ENCODE measurements at regions not wholly inside any gene's neighbourhood (a gene's known extent, or its start where the extent isn't known, plus 50 kb on each side); places are given as distances from the start of the nearest gene placed in this dataset.

DNA sequence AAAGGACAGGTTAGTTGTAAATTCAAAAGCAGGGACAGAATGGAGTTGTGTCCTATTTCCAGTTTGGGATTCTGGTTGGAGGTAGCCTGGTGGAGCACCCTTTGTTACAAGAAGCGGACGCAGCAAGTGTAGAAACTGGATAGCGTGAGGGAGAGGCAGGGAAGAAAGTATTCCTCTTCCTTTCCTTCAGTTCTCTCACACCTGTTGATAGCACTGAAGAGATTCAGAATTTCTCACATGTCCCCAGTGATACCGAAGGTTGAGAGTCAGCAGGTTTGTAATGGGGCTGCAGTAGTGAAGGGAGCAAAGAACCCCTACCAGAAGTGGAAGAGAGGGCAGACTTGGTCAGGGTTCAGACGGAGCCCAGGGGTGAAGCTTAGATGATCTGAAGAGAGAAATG is 399.2 kb downstream of the SPRY2 start:
- Histone ChIP-seq H3K27me3 (ENCODE audit: low read length) (no peaks in the 10 kb centered on the region), H2AFZ (ENCODE audit: low read length) (no peak overlapping the region), H3K4me1 (ENCODE audit: low read length) (no peaks in the 10 kb centered on the region), H3K4me3 (ENCODE audit: low read length) (no peak overlapping the region), H3K9ac (ENCODE audit: low read length) (no peak overlapping the region), H3K9me3 (ENCODE audit: low read length) (no peaks in the 10 kb centered on the region; the same call in 1 of the 2 replicates), H3K27ac (ENCODE audit: low read length) (no peak overlapping the region), H3K4me2 (ENCODE audit: low read depth, low read length, poor library complexity, severe bottlenecking) (no peak overlapping the region), H3K79me2 (ENCODE audit: low read length) (no peaks in the 10 kb centered on the region), H3K9me2 (replicated peaks; ENCODE audit: insufficient read depth, low read length) (no peaks in the 10 kb centered on the region), H4K20me1 (ENCODE audit: insufficient read depth, low read depth, low read length) (no peaks in the 10 kb centered on the region), H3K36me3 (ENCODE audit: insufficient read depth, low read length) (no peaks in the 10 kb centered on the region)
- no peak for DNase-seq

DNA sequence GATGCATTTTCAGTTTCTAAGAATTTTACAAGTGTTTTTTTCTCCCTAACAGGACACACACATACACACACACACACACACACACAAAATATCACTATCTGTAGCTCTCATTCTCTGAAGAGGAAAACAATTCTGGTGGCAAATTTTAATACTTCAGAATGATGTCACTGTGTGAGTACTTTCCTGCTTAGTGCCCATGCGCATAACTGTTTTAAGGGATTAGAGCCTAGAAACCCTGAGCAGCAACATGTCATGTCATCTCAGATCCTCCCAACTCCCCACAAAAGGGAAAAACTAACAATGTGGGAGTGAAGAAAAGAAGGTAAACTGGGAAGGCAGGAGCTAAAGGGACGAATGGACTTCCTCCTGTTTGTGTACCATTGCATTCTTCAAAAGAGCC is 401.2 kb downstream of the SPRY2 start:
- Histone ChIP-seq H3K27ac (ENCODE audit: low read length) (no peak overlapping the region), H3K27me3 (ENCODE audit: low read length) (no peaks in the 10 kb centered on the region), H3K36me3 (ENCODE audit: insufficient read depth, low read length) (no peaks in the 10 kb centered on the region), H3K4me2 (ENCODE audit: low read depth, low read length, poor library complexity, severe bottlenecking) (no peak overlapping the region), H3K9ac (ENCODE audit: low read length) (no peak overlapping the region), H3K9me3 (ENCODE audit: low read length) (no peaks in the 10 kb centered on the region; the same call in 1 of the 2 replicates), H3K4me1 (ENCODE audit: low read length) (no peaks in the 10 kb centered on the region), H3K4me3 (ENCODE audit: low read length) (no peak overlapping the region), H3K79me2 (ENCODE audit: low read length) (no peaks in the 10 kb centered on the region), H2AFZ (ENCODE audit: low read length) (no peak overlapping the region), H3K9me2 (replicated peaks; ENCODE audit: insufficient read depth, low read length) (no peaks in the 10 kb centered on the region), H4K20me1 (ENCODE audit: insufficient read depth, low read depth, low read length) (no peaks in the 10 kb centered on the region)
- DNase-seq: no peak

DNA sequence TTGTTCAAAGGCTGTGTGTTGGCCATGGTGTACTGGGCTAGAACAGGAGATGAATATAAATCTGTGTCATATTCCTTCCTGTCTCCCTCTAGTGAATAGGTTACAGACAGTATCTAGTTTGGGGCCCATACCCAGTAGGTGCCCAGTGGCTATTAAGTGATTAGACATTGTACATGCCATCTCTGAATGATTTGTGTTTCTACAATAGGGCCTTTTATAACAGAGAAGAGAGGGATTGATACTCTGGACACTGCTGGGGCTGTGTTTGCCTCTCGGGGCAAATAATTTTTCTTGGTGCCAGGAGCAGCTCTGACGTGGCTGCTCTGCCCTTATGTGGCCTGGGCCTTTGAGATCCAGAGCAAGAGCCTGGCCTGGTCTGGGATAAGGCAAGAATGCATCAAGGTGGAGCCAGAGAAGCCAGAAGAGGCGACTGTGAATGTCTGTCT is 403.1 kb downstream of the SPRY2 start:
- Histone ChIP-seq H3K4me3 (ENCODE audit: low read length) (no peak overlapping the region), H4K20me1 (ENCODE audit: insufficient read depth, low read depth, low read length) (no peaks in the 10 kb centered on the region), H3K4me2 (ENCODE audit: low read depth, low read length, poor library complexity, severe bottlenecking) (no peak overlapping the region), H3K4me1 (ENCODE audit: low read length) (no peaks in the 10 kb centered on the region), H3K27ac (ENCODE audit: low read length) (no peak overlapping the region), H2AFZ (ENCODE audit: low read length) (no peak overlapping the region), H3K36me3 (ENCODE audit: insufficient read depth, low read length) (no peaks in the 10 kb centered on the region), H3K9ac (ENCODE audit: low read length) (no peak overlapping the region), H3K79me2 (ENCODE audit: low read length) (no peaks in the 10 kb centered on the region), H3K9me2 (replicated peaks; ENCODE audit: insufficient read depth, low read length) (no peaks in the 10 kb centered on the region), H3K27me3 (ENCODE audit: low read length) (no peaks in the 10 kb centered on the region), H3K9me3 (ENCODE audit: low read length) (no peaks in the 10 kb centered on the region)
- no peak for DNase-seq

- H3K4me2 ChIP-seq (ENCODE audit: low read depth, low read length, poor library complexity, severe bottlenecking): no peak overlapping the region
- DNase-seq: no peak
- H3K4me1 ChIP-seq (ENCODE audit: low read length): no peaks in the 10 kb centered on the region
- no peak overlapping the region for H3K27ac ChIP-seq (ENCODE audit: low read length)
- H2AFZ ChIP-seq (ENCODE audit: low read length): no peak overlapping the region
- H3K79me2 ChIP-seq (ENCODE audit: low read length): no peaks in the 10 kb centered on the region
- no peaks in the 10 kb centered on the region for H3K9me2 ChIP-seq (replicated peaks; ENCODE audit: insufficient read depth, low read length)
- no peaks in the 10 kb centered on the region for H3K9me3 ChIP-seq (ENCODE audit: low read length)
- no peak overlapping the region for H3K4me3 ChIP-seq (ENCODE audit: low read length)
- H4K20me1 ChIP-seq (ENCODE audit: insufficient read depth, low read depth, low read length): no peaks in the 10 kb centered on the region
- H3K36me3 ChIP-seq (ENCODE audit: insufficient read depth, low read length): no peaks in the 10 kb centered on the region
- H3K27me3 ChIP-seq (ENCODE audit: low read length): no peaks in the 10 kb centered on the region
- no peak overlapping the region for H3K9ac ChIP-seq (ENCODE audit: low read length)
Measured at GRCh38 chr13:79937311-79937710, 403.6 kb downstream of the SPRY2 start.

GRCh38 chr13:79936368-79937136 is 404.4 kb downstream of the SPRY2 start:
- Histone ChIP-seq H3K27ac (ENCODE audit: low read length) (no peak overlapping the region), H3K4me2 (ENCODE audit: low read depth, low read length, poor library complexity, severe bottlenecking) (no peak overlapping the region), H3K9ac (ENCODE audit: low read length) (no peak overlapping the region), H3K9me3 (ENCODE audit: low read length) (no peaks in the 10 kb centered on the region), H3K9me2 (replicated peaks; ENCODE audit: insufficient read depth, low read length) (no peaks in the 10 kb centered on the region), H4K20me1 (ENCODE audit: insufficient read depth, low read depth, low read length) (no peaks in the 10 kb centered on the region), H3K4me3 (ENCODE audit: low read length) (no peak overlapping the region), H2AFZ (ENCODE audit: low read length) (no peak overlapping the region), H3K27me3 (ENCODE audit: low read length) (no peaks in the 10 kb centered on the region), H3K4me1 (ENCODE audit: low read length) (no peaks in the 10 kb centered on the region), H3K36me3 (ENCODE audit: insufficient read depth, low read length) (no peaks in the 10 kb centered on the region), H3K79me2 (ENCODE audit: low read length) (no peaks in the 10 kb centered on the region)
- DNase-seq: no peak

DNA sequence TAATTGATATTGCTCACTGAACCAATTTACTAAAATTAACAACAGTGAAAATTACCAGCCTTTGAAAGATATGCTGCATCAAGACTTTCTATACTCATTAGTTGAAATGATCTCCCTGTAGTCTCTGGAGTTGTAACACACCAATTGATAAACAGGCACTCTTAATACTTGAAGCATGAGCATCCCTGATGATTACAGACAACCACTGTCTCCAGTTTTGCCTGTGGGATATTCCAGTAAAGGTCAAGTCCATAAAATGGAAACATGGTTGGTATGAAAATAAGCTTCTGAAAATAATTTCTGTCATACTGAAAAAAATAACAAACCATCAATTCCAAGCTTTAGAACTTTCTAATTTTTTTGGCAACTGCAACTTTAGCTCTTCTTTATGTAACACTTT is 405.8 kb downstream of the SPRY2 start:
- H3K27ac ChIP-seq (ENCODE audit: low read length): no peak overlapping the region
- no peaks in the 10 kb centered on the region for H3K4me1 ChIP-seq (ENCODE audit: low read length)
- no peaks in the 10 kb centered on the region for H4K20me1 ChIP-seq (ENCODE audit: insufficient read depth, low read depth, low read length)
- no peaks in the 10 kb centered on the region for H3K27me3 ChIP-seq (ENCODE audit: low read length)
- H3K36me3 ChIP-seq (ENCODE audit: insufficient read depth, low read length): no peaks in the 10 kb centered on the region
- no peak for DNase-seq
- no peak overlapping the region for H3K4me3 ChIP-seq (ENCODE audit: low read length)
- no peak overlapping the region for H3K9ac ChIP-seq (ENCODE audit: low read length)
- H3K79me2 ChIP-seq (ENCODE audit: low read length): no peaks in the 10 kb centered on the region
- no peak overlapping the region for H3K4me2 ChIP-seq (ENCODE audit: low read depth, low read length, poor library complexity, severe bottlenecking)
- no peaks in the 10 kb centered on the region for H3K9me3 ChIP-seq (ENCODE audit: low read length)
- H3K9me2 ChIP-seq (replicated peaks; ENCODE audit: insufficient read depth, low read length): no peaks in the 10 kb centered on the region
- no peak overlapping the region for H2AFZ ChIP-seq (ENCODE audit: low read length)

DNA sequence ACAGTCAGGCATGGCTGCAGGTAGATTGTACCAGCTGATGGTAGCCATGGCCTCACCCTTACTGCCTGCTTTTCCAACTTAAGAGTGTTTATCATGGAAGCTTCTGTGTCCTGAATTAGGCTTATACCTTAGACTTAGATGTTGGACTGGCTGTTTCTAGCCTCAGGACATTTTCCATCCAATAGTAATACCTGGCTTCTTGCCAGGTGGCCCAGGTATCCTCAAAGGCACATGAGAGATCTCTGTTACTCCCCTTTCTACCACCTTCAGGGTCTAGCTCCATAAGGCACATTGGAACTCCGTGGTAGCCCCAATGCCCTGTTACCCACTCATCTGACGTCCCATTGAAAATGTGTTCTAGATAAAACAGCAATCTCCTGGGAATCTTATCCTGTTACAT is 407.5 kb downstream of the SPRY2 start:
- Histone ChIP-seq H3K4me1 (ENCODE audit: low read length) (no peaks in the 10 kb centered on the region), H3K4me2 (ENCODE audit: low read depth, low read length, poor library complexity, severe bottlenecking) (no peak overlapping the region), H3K36me3 (ENCODE audit: insufficient read depth, low read length) (no peaks in the 10 kb centered on the region), H2AFZ (ENCODE audit: low read length) (no peak overlapping the region), H3K9ac (ENCODE audit: low read length) (no peak overlapping the region), H4K20me1 (ENCODE audit: insufficient read depth, low read depth, low read length) (no peaks in the 10 kb centered on the region), H3K9me3 (ENCODE audit: low read length) (0 out of 2 replicates have a peak, but pooled peaks cover 3% of the 10 kb centered on the region), H3K4me3 (ENCODE audit: low read length) (no peak overlapping the region), H3K27me3 (ENCODE audit: low read length) (no peaks in the 10 kb centered on the region), H3K27ac (ENCODE audit: low read length) (no peak overlapping the region), H3K79me2 (ENCODE audit: low read length) (no peaks in the 10 kb centered on the region), H3K9me2 (replicated peaks; ENCODE audit: insufficient read depth, low read length) (no peaks in the 10 kb centered on the region)
- no peak for DNase-seq

DNA sequence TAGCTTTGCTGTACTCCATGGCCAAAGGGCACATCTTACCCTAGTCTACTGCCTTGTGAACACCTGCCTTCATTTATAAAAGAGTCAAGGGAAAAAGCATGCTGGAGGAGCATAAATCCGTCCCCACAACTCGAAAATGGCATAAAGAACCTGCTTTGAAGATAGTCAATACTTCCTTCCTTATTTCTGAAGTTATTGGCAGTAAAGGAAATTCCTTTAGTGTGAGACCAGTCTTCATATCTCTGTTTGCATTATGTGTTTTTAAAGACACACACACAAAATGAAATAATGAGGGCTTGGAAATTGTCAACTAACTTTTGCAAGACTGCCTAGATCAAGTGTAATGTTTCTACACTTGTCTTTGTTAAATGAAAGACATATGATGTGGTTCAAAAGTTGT is 408.4 kb downstream of the SPRY2 start:
- no peak overlapping the region for H2AFZ ChIP-seq (ENCODE audit: low read length)
- 0 out of 2 replicates have a peak, but pooled peaks cover 3% of the 10 kb centered on the region for H3K9me3 ChIP-seq (ENCODE audit: low read length)
- no peak for DNase-seq
- no peaks in the 10 kb centered on the region for H3K9me2 ChIP-seq (replicated peaks; ENCODE audit: insufficient read depth, low read length)
- no peaks in the 10 kb centered on the region for H3K4me1 ChIP-seq (ENCODE audit: low read length)
- no peaks in the 10 kb centered on the region for H3K27me3 ChIP-seq (ENCODE audit: low read length)
- no peak overlapping the region for H3K27ac ChIP-seq (ENCODE audit: low read length)
- no peaks in the 10 kb centered on the region for H3K79me2 ChIP-seq (ENCODE audit: low read length)
- H3K4me2 ChIP-seq (ENCODE audit: low read depth, low read length, poor library complexity, severe bottlenecking): no peak overlapping the region
- H3K36me3 ChIP-seq (ENCODE audit: insufficient read depth, low read length): no peaks in the 10 kb centered on the region
- no peak overlapping the region for H3K4me3 ChIP-seq (ENCODE audit: low read length)
- no peak overlapping the region for H3K9ac ChIP-seq (ENCODE audit: low read length)
- no peaks in the 10 kb centered on the region for H4K20me1 ChIP-seq (ENCODE audit: insufficient read depth, low read depth, low read length)
